Stomach (tissue), 4 donors: ENCODE measurements at regions not wholly inside any gene's neighbourhood (a gene's known extent, or its start where the extent isn't known, plus 50 kb on each side); places are given as distances from the start of the nearest gene placed in this dataset.

Experiments
- CTCF ChIP-seq, 7 experiments: fragments of 450-650 bp in 4 of 7; fragments of 200-600 bp in 3 of 7; sonication (generic) in 3 of 7; IDR thresholded peaks; one replicate each; pipeline ENCODE4 v1.5.1; 2016 to 2019; ENCODE audit warnings: antibody characterized with exemption in 7 of 7, control low read depth in 2 of 7, mild to moderate bottlenecking in 1 of 7
- POLR2A ChIP-seq, 4 donors: fragments of 450-650 bp; IDR thresholded peaks; one replicate each; pipeline ENCODE4 v1.6.1; 2016; ENCODE audit warnings: antibody characterized with exemption in 4 of 4, control low read depth in 2 of 4, mild to moderate bottlenecking in 1 of 4, moderate library complexity in 1 of 4

GRCh38 chr13:111874981-111875380 lies 192.0 kb upstream of the SOX1 start:
- TF ChIP-seq POLR2A (IDR thresholded peaks at IDR 0.05) (no peak), CTCF (IDR thresholded peaks at IDR 0.05) (no peak)
